Omental fat pad (tissue), 3 donors: ENCODE measurements at regions not wholly inside any gene's neighbourhood (a gene's known extent, or its start where the extent isn't known, plus 50 kb on each side); places are given as distances from the start of the nearest gene placed in this dataset.

Experiments used
- ATAC-seq: fragments of 150-250 bp; one replicate; pipeline ENCODE4 v1.9.1; 2016; ENCODE audit warnings: mild to moderate bottlenecking, moderate library complexity; ENCODE audit not compliant: low FRiP score
- DNase-seq: peaks from one replicate; pipeline ENCODE4 v3.0.0-alpha.2; 2019; ENCODE audit warnings: low spot score
- TF ChIP-seq, protein P1 (sequence below), 3 donors: fragments of 450-650 bp; IDR thresholded peaks; one replicate each; pipeline ENCODE4 v1.5.1; 2016 to 2017; ENCODE audit warnings: antibody characterized with exemption in 3 of 3, mild to moderate bottlenecking in 3 of 3, moderate library complexity in 2 of 3

DNA sequence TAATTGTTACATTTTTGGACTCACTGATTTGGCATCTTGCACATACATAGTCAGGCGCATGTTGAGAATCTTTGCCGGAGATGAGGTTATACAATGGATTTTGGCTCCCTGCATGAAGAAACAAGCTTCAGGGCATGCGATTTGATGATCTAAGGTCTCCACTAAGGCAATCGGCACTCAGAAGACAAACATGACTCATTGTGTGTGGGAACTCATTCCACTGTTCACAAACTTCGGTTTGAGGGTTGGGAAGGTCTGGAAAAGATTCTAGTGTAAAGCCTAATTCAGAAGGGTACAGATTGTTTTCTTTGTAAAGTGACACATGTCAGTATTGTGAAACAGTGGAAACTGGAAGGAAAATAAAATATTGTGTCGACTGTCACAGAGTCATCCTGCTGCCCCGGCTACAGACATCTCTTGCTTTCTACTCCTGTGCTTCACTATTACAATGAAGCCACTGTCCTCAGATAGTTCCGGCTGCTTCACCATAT is 192.6 kb upstream of the HMGA2 start:
- DNase-seq = no peak
- peak; percentile 33 for ATAC-seq
- TF ChIP-seq, protein P1, sequence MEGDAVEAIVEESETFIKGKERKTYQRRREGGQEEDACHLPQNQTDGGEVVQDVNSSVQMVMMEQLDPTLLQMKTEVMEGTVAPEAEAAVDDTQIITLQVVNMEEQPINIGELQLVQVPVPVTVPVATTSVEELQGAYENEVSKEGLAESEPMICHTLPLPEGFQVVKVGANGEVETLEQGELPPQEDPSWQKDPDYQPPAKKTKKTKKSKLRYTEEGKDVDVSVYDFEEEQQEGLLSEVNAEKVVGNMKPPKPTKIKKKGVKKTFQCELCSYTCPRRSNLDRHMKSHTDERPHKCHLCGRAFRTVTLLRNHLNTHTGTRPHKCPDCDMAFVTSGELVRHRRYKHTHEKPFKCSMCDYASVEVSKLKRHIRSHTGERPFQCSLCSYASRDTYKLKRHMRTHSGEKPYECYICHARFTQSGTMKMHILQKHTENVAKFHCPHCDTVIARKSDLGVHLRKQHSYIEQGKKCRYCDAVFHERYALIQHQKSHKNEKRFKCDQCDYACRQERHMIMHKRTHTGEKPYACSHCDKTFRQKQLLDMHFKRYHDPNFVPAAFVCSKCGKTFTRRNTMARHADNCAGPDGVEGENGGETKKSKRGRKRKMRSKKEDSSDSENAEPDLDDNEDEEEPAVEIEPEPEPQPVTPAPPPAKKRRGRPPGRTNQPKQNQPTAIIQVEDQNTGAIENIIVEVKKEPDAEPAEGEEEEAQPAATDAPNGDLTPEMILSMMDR (IDR thresholded peaks at IDR 0.05) = no peak

DNA sequence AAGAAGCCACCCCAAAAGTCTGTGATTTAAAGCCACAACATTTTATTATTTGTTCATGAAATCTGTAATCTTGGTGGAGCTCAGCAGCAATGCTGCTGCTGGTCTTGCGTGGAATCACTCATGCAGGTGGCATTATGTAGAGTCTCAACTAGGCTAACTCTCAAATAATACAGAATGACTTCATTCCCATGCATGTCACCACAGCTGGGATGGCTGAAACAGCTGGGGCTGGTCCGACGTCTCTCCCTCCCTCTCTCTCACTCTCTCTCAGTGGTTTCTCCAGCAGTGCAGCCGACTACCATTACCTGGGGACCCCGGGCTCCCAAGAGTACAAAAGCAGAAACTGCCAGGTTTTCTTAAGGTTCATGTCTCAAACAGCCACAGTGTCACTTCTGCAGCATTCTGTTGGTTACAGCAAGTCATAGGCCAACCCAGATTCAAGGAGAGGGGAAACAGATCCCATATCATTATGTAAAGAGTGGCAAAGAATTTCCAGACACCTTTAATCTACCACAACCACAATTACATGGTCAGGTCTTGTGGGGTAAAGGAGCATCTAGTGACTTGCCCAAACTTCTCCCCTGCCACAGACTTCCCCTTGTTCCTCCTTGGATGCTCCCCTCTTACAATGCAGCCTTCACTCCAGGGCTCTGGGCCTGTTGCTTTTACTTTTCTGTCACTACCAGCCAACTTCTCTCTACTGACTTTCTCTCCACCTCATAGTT is 192.0 kb upstream of the HMGA2 start:
- TF ChIP-seq, protein P1 (IDR thresholded peaks at IDR 0.05) = no peak
- DNase-seq (no peak), ATAC-seq (no peak)

DNA sequence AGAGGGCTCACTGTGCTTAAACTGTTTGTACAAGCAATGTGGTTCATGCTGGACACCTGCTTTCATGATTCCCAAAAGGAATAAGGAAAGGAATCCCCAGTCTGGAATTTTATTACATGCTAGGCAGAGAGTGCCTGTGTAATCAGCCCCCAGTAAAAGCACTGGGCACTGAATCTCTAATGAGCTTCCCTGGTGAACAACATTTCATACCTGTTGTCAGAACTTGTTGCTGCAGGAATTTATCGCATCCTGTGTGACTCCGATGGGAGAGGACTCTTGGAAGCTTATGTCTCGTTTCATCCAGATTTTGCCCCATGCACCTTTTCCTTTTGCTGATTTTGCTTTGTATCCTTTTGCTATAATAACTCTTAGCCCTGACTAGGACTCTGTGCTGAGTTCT is 190.2 kb upstream of the HMGA2 start:
- TF ChIP-seq, protein P1 (IDR thresholded peaks at IDR 0.05) = no peak
- ATAC-seq = no peak

DNA sequence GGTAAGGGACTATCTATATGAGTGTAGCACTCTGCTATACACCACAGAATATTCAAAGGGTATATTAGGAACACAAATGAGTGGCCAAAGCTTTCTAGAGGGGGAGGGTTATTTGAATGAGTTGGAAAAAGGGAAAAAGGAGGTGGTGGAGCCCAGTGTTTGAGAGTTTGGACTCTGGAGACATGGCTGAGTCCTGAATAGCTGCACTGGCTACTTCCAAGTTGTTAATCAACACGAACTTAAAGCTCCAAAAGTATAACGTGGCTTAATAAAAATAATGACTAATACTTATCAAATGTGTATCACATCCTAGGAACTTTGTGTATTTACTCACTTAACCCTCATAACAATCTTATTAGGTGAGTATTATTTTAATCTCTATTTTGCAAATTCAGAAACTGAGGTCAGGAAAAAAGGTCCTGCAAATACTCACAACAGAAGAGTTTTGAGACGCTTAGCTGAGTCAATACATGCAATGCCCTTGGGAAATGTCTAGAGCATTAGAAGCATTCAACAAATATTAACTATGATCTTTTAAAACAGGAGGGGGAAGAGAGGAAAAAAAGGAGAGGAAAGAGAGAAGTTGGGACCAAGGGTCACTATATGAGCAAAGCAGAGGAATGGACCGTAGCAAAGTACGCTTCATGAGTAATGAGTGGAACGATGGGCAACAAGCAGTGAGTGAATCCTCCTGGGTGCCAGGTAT is 189.5 kb upstream of the HMGA2 start:
- no peak for ATAC-seq
- no peak for DNase-seq
- TF ChIP-seq, protein P1 (IDR thresholded peaks at IDR 0.05) = no peak

More for the DNA sequence above, 190.2 kb upstream of the HMGA2 start:
- no peak for DNase-seq

DNA sequence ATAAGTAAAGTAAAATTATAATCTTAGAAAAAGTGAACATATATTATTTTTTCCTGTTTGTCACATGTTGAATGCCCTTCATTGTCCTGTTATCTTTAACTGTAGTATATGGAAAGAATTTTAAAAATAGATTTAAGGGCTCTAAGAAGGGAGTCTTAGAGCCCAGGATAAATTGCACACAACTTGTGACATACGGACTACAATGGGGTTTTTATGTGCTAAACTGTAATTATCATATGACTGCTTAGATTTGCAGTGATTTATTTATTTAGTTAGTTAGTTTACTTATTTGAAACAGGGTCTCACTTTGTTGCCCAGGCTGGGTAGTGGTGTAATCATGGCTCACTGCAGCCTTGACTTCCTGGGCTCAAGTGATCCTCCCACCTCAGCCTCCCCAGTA is 187.8 kb upstream of the HMGA2 start:
- TF ChIP-seq, protein P1 (IDR thresholded peaks at IDR 0.05) = no peak
- no peak for ATAC-seq
- DNase-seq = no peak

DNA sequence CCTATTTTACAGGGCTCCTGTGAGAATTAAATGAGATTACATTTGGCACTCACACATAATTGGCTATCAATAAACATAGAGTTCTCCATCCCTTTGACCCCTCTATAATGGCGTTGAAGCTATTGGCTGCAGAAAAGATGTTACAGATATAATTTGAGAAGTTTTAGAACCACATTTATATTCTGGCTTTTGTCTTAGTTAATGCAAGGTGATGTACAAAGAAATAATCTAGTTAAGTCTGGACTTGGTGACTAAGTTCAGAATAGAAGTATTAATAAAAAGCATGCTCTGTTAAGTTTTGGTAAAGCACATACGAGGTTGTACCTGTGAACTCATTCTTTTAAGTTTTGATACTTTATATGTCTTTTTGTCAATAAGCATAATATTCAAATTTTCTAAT is 187.1 kb upstream of the HMGA2 start:
- DNase-seq (no peak), ATAC-seq (no peak)
- TF ChIP-seq, protein P1 (IDR thresholded peaks at IDR 0.05) = no peak
